K562 (cell line): ENCODE measurements at regions not wholly inside any gene's neighbourhood (a gene's known extent, or its start where the extent isn't known, plus 50 kb on each side); places are given as distances from the start of the nearest gene placed in this dataset.

Experiments
- EP400 ChIP-seq: fragments of 450-650 bp; IDR thresholded peaks from 2 replicates; pipeline ENCODE4 v1.6.1; 2017; ENCODE audit warnings: antibody characterized with exemption, mild to moderate bottlenecking, moderate library complexity
- ESRRA ChIP-seq: fragments of 450-650 bp; IDR thresholded peaks from 2 replicates; pipeline ENCODE4 v1.6.1; 2014; ENCODE audit warnings: low read depth, mild to moderate bottlenecking, moderate library complexity, borderline replicate concordance
- FOXK2 ChIP-seq, 2 experiments: fragments of 450-650 bp; IDR thresholded peaks in 1 of 2; conservative IDR thresholded peaks in 1 of 2; 2 replicates each; pipeline ENCODE4 v1.6.1; 2016; ENCODE audit warnings: low read depth in 2 of 2, mild to moderate bottlenecking in 1 of 2
- FOXP1 ChIP-seq: sonication (generic); formaldehyde crosslinking; IDR thresholded peaks from 2 replicates; pipeline ENCODE4 v1.8.0; 2022; ENCODE audit warnings: mild to moderate bottlenecking, missing genetic modification reagents
- HDAC1 ChIP-seq, 2 experiments: fragments of 450-650 bp; IDR thresholded peaks; 2 replicates each; pipeline ENCODE4 v1.6.1; 2016 to 2017; ENCODE audit warnings: inconsistent platforms in 1 of 2, mild to moderate bottlenecking in 1 of 2, moderate library complexity in 1 of 2
- IRF9 ChIP-seq: fragments of 450-650 bp; IDR thresholded peaks from 2 replicates; pipeline ENCODE4 v1.6.1; 2016; ENCODE audit warnings: missing biosample characterization, missing genetic modification characterization
- KAT2B ChIP-seq: IDR thresholded peaks from one replicate; pipeline ENCODE4 v1.6.1; 2012; ENCODE audit warnings: low read depth, mild to moderate bottlenecking, control low read depth, inconsistent platforms, low read length, moderate library complexity
- KHSRP ChIP-seq: fragments of 450-650 bp; IDR thresholded peaks from 2 replicates; pipeline ENCODE4 v1.6.1; 2017
- MTA1 ChIP-seq: fragments of 450-650 bp; IDR thresholded peaks from 2 replicates; pipeline ENCODE4 v1.6.1; 2017; ENCODE audit warnings: borderline replicate concordance
- MTF1 ChIP-seq: fragments of 250-450 bp; sonication (Bioruptor Pico); IDR thresholded peaks from 2 replicates; pipeline ENCODE4 v1.9.0; 2021; ENCODE audit warnings: moderate library complexity, mild to moderate bottlenecking, inconsistent platforms, borderline replicate concordance
- NCOA6 ChIP-seq: fragments of 450-650 bp; IDR thresholded peaks from 2 replicates; pipeline ENCODE4 v1.6.1; 2017; ENCODE audit warnings: mild to moderate bottlenecking
- NONO ChIP-seq, 2 experiments: fragments of 200-400 bp in 1 of 2; fragments of 450-650 bp in 1 of 2; formaldehyde crosslinking in 1 of 2; IDR thresholded peaks; 2 replicates each; pipeline ENCODE4 v1.6.1; 2017; ENCODE audit warnings: low read depth in 2 of 2, mild to moderate bottlenecking in 2 of 2, moderate library complexity in 2 of 2, low read length in 1 of 2
- PPARD ChIP-seq: fragments of 250-450 bp; sonication (Bioruptor Pico); IDR thresholded peaks from 2 replicates; pipeline ENCODE4 v1.8.0; 2022; ENCODE audit warnings: inconsistent platforms, mild to moderate bottlenecking, moderate library complexity
- PURB ChIP-seq: sonication (generic); formaldehyde crosslinking; IDR thresholded peaks from 2 replicates; pipeline ENCODE4 v1.9.0; 2021; ENCODE audit warnings: low read depth, mild to moderate bottlenecking, missing genetic modification reagents
- RBM14 ChIP-seq: fragments of 200-400 bp; formaldehyde crosslinking; IDR thresholded peaks from 2 replicates; pipeline ENCODE4 v1.6.1; 2018; ENCODE audit warnings: low read depth, mild to moderate bottlenecking, low read length, moderate library complexity, borderline replicate concordance; ENCODE audit not compliant: insufficient read depth
- SNRNP70 ChIP-seq: fragments of 200-400 bp; formaldehyde crosslinking; optimal IDR thresholded peaks from 2 replicates; pipeline ENCODE3; 2017; ENCODE audit warnings: low read depth, low read length
- SP2 ChIP-seq: IDR thresholded peaks from 2 replicates; pipeline ENCODE4 v1.6.1; 2011; ENCODE audit warnings: mild to moderate bottlenecking, low read depth, low read length, moderate library complexity; ENCODE audit not compliant: poor library complexity, severe bottlenecking; ENCODE audit errors: extremely low read depth
- STAT5A ChIP-seq: IDR thresholded peaks from 2 replicates; pipeline ENCODE4 v1.6.1; 2012; ENCODE audit warnings: low read length, inconsistent platforms, borderline replicate concordance
- TAL1 ChIP-seq: fragments of 450-650 bp; IDR thresholded peaks from 2 replicates; pipeline ENCODE4 v1.6.1; 2016; ENCODE audit warnings: mild to moderate bottlenecking
- TCF7 ChIP-seq: sonication (generic); IDR thresholded peaks from 2 replicates; pipeline ENCODE4 v1.6.1; 2016; ENCODE audit warnings: antibody characterized with exemption, borderline replicate concordance
- TFAP4 ChIP-seq: sonication (generic); formaldehyde crosslinking; IDR thresholded peaks from 2 replicates; pipeline ENCODE4 v1.8.0; 2022; ENCODE audit warnings: missing genetic modification reagents, mild to moderate bottlenecking, moderate library complexity, borderline replicate concordance
- U2AF2 ChIP-seq: fragments of 200-400 bp; formaldehyde crosslinking; optimal IDR thresholded peaks from 2 replicates; pipeline ENCODE3; 2017; ENCODE audit warnings: low read depth, mild to moderate bottlenecking, low read length
- ZNF696 ChIP-seq: fragments of 250-450 bp; sonication (Bioruptor Pico); conservative IDR thresholded peaks from 2 replicates; pipeline ENCODE4 v1.4.0; 2020; ENCODE audit warnings: mild to moderate bottlenecking, moderate library complexity
- TF ChIP-seq, protein P1 (sequence below): sonication (generic); formaldehyde crosslinking; IDR thresholded peaks from 2 replicates; pipeline ENCODE4 v1.9.0; 2022; ENCODE audit warnings: mild to moderate bottlenecking, missing genetic modification reagents
- TF ChIP-seq, protein P2 (sequence below): fragments of 450-650 bp; IDR thresholded peaks from 2 replicates; pipeline ENCODE4 v1.6.1; 2016

GRCh38 chr19:28546148-28546685, 666.7 kb downstream of the UQCRFS1 start (continued):
- TF ChIP-seq NCOA6 (no peak), ZNF696 (CRISPR knock-in tag) (no peak), KAT2B (no peak), HDAC1 (IDR thresholded peaks at IDR 0.05) (peak in 1 of 2 experiments; percentile 83; a peak in 2 of 4 replicates), EP400 (peak; percentile 56), MTA1 (no peak), TCF7 (no peak), FOXK2 (conservative IDR thresholded peaks at IDR 0.05 in 1 of 2, IDR thresholded peaks at IDR 0.05 in 1 of 2; ENCODE audit: low read depth in 2 of 2) (0 out of 4 replicates have a peak, but pooled peaks of 1 of the 2 experiments have one; percentile 33), U2AF2 (no peak), SNRNP70 (no peak), NONO (IDR thresholded peaks at IDR 0.05; ENCODE audit: low read depth in 2 of 2, low read length in 1 of 2) (peak in 1 of 2 experiments; percentile 24; a peak in 1 of 4 replicates), RBM14 (no peak), TAL1 (peak; percentile 90), TFAP4 (peak; percentile 72), FOXP1 (CRISPR knock-in tag) (no peak), PPARD (no peak), KHSRP (no peak), MTF1 (CRISPR knock-in tag) (no peak), SP2 (no peak), PURB (CRISPR knock-in tag) (no peak), STAT5A (peak; percentile 77), IRF9 (no peak), ESRRA (no peak; the same call in 1 of the 2 replicates)
- TF ChIP-seq, protein P1, sequence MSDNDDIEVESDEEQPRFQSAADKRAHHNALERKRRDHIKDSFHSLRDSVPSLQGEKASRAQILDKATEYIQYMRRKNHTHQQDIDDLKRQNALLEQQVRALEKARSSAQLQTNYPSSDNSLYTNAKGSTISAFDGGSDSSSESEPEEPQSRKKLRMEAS (CRISPR knock-in tag) = no peak
- TF ChIP-seq, protein P2, sequence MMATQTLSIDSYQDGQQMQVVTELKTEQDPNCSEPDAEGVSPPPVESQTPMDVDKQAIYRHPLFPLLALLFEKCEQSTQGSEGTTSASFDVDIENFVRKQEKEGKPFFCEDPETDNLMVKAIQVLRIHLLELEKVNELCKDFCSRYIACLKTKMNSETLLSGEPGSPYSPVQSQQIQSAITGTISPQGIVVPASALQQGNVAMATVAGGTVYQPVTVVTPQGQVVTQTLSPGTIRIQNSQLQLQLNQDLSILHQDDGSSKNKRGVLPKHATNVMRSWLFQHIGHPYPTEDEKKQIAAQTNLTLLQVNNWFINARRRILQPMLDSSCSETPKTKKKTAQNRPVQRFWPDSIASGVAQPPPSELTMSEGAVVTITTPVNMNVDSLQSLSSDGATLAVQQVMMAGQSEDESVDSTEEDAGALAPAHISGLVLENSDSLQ = no peak
